HepG2 (cell line): ENCODE measurements at regions not wholly inside any gene's neighbourhood (a gene's known extent, or its start where the extent isn't known, plus 50 kb on each side); places are given as distances from the start of the nearest gene placed in this dataset.

ENCODE experiments used
- BRCA1 ChIP-seq: sonication (generic); formaldehyde crosslinking; IDR thresholded peaks from 2 replicates; pipeline ENCODE4 v1.4.0; 2020; ENCODE audit warnings: missing genetic modification reagents
- PATZ1 ChIP-seq: sonication (generic); formaldehyde crosslinking; IDR thresholded peaks from 2 replicates; pipeline ENCODE4 v1.4.0; 2020; ENCODE audit warnings: missing genetic modification reagents
- SMARCC2 ChIP-seq: fragments of 450-650 bp; IDR thresholded peaks from 2 replicates; pipeline ENCODE4 v1.6.1; 2017; ENCODE audit warnings: antibody characterized with exemption, mild to moderate bottlenecking
- ZBTB3 ChIP-seq: sonication (generic); formaldehyde crosslinking; IDR thresholded peaks from 2 replicates; pipeline ENCODE4 v1.4.0; 2020; ENCODE audit warnings: low read depth, mild to moderate bottlenecking, moderate library complexity, missing genetic modification reagents, borderline replicate concordance

- TF ChIP-seq ZBTB3 (no peak), BRCA1 (CRISPR knock-in tag) (no peak), SMARCC2 (no peak), PATZ1 (CRISPR knock-in tag) (no peak)
These were observed 263.9 kb upstream of the TRPC7 start for GRCh38 chr5:136629125-136629792.
